Heart right ventricle (tissue), 16 donors: ENCODE measurements at regions not wholly inside any gene's neighbourhood (a gene's known extent, or its start where the extent isn't known, plus 50 kb on each side); places are given as distances from the start of the nearest gene placed in this dataset.

Experiments
- ATAC-seq, 8 donors: fragments of 200-7000 bp; cut with Tn5 transposase; one replicate each; pipeline ENCODE4 v1.9.1; 2020; ENCODE audit warnings: mild to moderate bottlenecking in 8 of 8, moderate library complexity in 8 of 8, moderate number of reproducible peaks in 1 of 8
- DNase-seq, 2 donors: peaks; one replicate each; pipeline ENCODE4 v3.0.0-alpha.2; 2020
- H3K27ac ChIP-seq, 10 donors: fragments of 200-600 bp; sonication (generic) in 2 of 10; one replicate each; pipeline versions ENCODE4 v1.5.0 to v1.8.0; 2020 to 2022; ENCODE audit warnings: mild to moderate bottlenecking in 3 of 10
- H3K27me3 ChIP-seq, 7 donors: fragments of 200-600 bp; one replicate each; pipeline ENCODE4 v1.8.0; 2021 to 2022; ENCODE audit warnings: mild to moderate bottlenecking in 2 of 7
- H3K36me3 ChIP-seq, 9 donors: fragments of 200-600 bp; sonication (generic) in 1 of 9; one replicate each; pipeline versions ENCODE4 v1.5.0 to v1.8.0; 2020 to 2022; ENCODE audit warnings: mild to moderate bottlenecking in 2 of 9
- H3K4me1 ChIP-seq, 9 donors: fragments of 200-600 bp; sonication (generic) in 1 of 9; one replicate each; pipeline versions ENCODE4 v1.5.0 to v1.8.0; 2020 to 2022; ENCODE audit warnings: mild to moderate bottlenecking in 4 of 9
- H3K4me3 ChIP-seq, 10 donors: fragments of 200-600 bp; sonication (generic) in 2 of 10; one replicate each; pipeline versions ENCODE4 v1.5.0 to v1.8.0; 2020 to 2022; ENCODE audit warnings: mild to moderate bottlenecking in 7 of 10, moderate library complexity in 2 of 10
- H3K9me3 ChIP-seq, 11 donors: fragments of 200-600 bp in 10 of 11; sonication (generic) in 2 of 11; one replicate each; pipeline versions ENCODE4 v1.5.0 to v1.8.0; 2013 to 2022; ENCODE audit warnings: mild to moderate bottlenecking in 2 of 11, control low read depth in 1 of 11, moderate library complexity in 1 of 11
- WGBS, 2 donors: extraction: QIAGEN DNeasy Blood & Tissue Kit; methylation state at CpG; one replicate each; pipeline ENCODE4 v1.1.7; 2013; ENCODE audit warnings: inconsistent platforms in 1 of 2; 5-methylcytosine and 5-hydroxymethylcytosine counted together
- intact Hi-C, 10 donors: fragments of 100-400 bp; cut with DNase I; formaldehyde crosslinking; loops; one replicate each; pipeline versions ENCODE4 v1.11.1 to v1.14.2; 2022
- TF ChIP-seq, protein P1 (sequence below), 9 donors: fragments of 200-600 bp; sonication (generic) in 2 of 9; IDR thresholded peaks; one replicate each; pipeline versions ENCODE4 v1.5.0 to v1.8.0; 2021 to 2022; ENCODE audit warnings: antibody characterized with exemption in 9 of 9, mild to moderate bottlenecking in 5 of 9, moderate library complexity in 1 of 9
- donor health status: Arrhythmogenic right ventricular cardiomyopathy.
- donor health status: ischemic (EF 13 %, LVEDD 7.1; RV severe dilation, severe dysfunction).
- donor health status: healthy with polysubstance abuse.
- donor health status: DM: no; HTN: yes; CAD: no.
- donor health status: DM: no; HTN: no; CAD: no.
- donor health status: ischemic (EF 25% LVEDD 6.9; RV normal size, moderate dysfunction).
- donor health status: ischemic (EF 25% LVEDD 5.7; RV mildly dilated, moderate dysfunction).
- donor health status: healthy.
- donor health status: DM: yes; HTN: yes; CAD: no.
- donor health status: Ischemic cardiomyopathy.
- donor health status: ischemic (EF 35%, LVEDD 5.7; RV mildly dilated, moderate dysfunction).
- donor health status: nonischemic (EF 11% LVEDD 7.7; RV severe dilation, severe dysfunction).
- donor health status: DM: yes; HTN: yes; CAD: no.
- donor health status: PGD.
- donor health status: ischemic (EF 29% LVEDD 5.4; RV normal size, mild dysfunction).
- donor health status: nonischemic (EF 23%, LVEDD 6.1; RV moderate dilation, normal function).

DNA sequence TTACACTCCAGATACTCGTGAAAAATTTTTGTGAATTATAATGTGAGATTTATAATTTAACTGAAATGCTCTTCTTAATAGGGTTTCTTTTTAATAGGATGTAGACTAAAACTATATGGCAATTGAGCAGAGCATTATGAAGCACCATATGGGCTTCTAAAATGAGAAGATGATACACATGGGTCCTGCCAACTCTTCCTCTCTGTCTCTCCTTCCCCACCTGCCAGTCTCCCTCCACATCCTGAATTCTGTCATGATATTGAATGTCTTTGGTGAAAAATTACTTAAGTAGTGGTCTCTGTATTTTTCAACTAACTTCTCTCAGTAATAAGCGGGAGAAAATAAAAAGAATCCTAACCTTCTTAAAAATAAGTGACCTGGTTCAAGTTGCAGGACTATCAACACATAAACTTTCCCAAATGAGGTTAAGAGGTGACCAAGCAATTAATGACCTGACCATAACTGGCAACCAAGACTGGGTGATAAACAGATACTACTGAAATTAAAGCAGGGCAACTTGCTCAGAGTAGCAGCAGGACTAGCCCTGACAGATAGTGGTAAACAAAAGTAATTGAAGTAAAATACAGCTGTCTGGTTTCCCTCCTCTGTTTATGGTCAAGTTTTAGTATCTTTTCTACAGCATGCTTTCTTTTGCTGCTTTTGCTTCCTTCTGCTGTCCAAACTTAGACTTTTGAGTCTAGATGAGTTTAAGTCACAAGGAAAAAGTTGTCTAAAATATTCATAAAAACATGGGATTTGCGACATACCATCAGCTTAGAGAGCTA is 117.1 kb upstream of the PDE1A start:
- intact Hi-C loops: loop anchor here in 1 of 10 donors (10.0 kb wide), 1 partner anchor 101 kb away; no protein-coding TSS in a partner anchor
- Histone ChIP-seq H3K27me3 (no peaks in the 10 kb centered on the region), H3K4me3 (no peak overlapping the region), H3K27ac (peak overlapping the region in 3 of 10 donors; percentile 2 to 25 (median 23)), H3K36me3 (no peaks in the 10 kb centered on the region), H3K4me1 (peaks cover 0 to 29% (median 25%) of the 10 kb centered on the region in 9 donors), H3K9me3 (no peaks in the 10 kb centered on the region)
- DNase-seq: no peak
- ATAC-seq: no peak
- TF ChIP-seq, protein P1, sequence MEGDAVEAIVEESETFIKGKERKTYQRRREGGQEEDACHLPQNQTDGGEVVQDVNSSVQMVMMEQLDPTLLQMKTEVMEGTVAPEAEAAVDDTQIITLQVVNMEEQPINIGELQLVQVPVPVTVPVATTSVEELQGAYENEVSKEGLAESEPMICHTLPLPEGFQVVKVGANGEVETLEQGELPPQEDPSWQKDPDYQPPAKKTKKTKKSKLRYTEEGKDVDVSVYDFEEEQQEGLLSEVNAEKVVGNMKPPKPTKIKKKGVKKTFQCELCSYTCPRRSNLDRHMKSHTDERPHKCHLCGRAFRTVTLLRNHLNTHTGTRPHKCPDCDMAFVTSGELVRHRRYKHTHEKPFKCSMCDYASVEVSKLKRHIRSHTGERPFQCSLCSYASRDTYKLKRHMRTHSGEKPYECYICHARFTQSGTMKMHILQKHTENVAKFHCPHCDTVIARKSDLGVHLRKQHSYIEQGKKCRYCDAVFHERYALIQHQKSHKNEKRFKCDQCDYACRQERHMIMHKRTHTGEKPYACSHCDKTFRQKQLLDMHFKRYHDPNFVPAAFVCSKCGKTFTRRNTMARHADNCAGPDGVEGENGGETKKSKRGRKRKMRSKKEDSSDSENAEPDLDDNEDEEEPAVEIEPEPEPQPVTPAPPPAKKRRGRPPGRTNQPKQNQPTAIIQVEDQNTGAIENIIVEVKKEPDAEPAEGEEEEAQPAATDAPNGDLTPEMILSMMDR (IDR thresholded peaks at IDR 0.05): no peak
- 94 to 97% methylated on average over 3 of the region's 3 CpGs for WGBS, 2 donors

DNA sequence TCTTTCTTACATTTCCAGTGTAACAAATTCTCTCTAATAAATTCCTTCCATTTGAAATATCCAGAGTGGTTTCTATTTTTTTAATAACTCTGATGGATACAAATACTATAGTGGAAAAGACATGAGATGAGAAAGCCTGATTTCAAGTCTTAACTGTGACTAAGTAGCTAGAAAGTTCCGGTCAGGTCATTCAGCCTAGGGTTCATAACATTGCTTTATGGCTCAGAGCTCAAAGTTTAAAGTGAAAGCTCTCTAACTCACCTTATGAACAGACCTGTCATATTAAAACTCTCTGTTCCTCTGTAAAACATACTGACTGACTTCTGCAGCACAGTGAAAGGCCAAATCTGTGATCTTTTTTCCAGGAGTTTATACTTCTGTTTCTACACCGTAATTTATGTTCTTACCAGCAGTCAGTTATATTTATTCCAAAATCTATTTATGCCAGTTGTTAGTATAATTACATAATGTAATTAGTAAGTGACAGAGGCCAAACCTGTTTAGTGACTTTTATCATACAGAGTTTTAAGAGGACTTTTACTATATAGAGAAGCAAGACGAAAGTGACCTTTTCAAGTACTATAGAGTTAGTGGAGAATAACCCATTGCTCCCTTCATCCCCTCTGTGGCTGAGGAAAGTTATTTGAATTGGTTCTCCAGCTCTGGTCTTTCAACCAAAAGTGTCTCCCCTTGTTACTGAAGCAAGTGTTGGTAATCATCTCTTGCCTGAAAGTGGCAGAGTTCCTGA is 118.8 kb upstream of the PDE1A start:
- WGBS, 2 donors: 74 to 82% methylated on average over 3 of the region's 3 CpGs
- no peak for DNase-seq
- Histone ChIP-seq H3K36me3 (no peaks in the 10 kb centered on the region), H3K27me3 (no peaks in the 10 kb centered on the region), H3K9me3 (no peaks in the 10 kb centered on the region), H3K4me1 (peaks cover 0 to 32% (median 22%) of the 10 kb centered on the region in 9 donors), H3K27ac (peak overlapping the region in 2 of 10 donors; percentile 4 to 51), H3K4me3 (no peak overlapping the region)
- intact Hi-C loops: loop anchor here in 1 of 10 donors (10.0 kb wide), 1 partner anchor 99 kb away; no protein-coding TSS in a partner anchor
- no peak for ATAC-seq
- TF ChIP-seq, protein P1 (IDR thresholded peaks at IDR 0.05): no peak

DNA sequence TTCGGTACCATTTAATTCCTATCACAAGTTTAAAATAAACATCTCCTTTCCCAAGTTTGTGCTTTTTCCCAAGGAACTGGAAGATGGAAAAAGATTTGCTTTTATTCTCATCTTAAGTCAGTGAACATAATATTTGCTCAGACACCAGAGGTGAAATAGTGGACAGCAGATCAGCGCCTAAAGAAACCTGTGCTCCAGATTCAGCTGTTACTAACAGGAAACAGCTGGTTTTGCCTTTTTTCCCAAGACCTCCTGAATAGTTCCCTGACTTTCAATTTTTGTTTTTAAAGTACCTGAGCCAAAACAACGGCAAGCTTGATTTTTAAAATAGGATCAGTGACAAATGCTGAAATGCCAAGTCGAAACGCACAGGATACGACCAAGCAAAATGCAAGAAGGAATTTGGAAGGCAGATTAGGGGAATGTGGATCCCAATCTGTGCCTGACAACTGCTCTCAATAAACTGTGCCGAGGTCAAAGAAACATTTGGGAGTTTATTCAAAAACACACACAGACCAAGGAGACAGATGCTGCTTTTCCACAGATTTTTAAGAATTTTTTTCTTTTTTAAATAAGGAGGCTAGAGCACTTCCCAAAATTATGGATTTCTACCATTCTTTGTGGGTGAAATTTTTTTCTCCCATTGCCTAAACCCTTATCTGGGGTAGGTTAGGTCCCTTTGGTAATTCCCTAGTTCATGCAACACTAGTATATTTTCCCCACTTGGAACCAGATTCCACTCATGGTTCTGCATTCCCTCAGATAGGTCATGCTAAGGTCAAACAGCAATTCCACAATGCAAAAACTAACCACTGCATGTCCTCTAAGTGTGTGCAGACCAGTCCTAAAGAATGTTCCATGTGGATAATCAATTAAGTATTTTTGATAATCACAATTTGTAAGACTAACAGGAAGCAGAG is 121.5 kb upstream of the PDE1A start:
- WGBS, 2 donors: 28 to 33% methylated on average over 7 of the region's 7 CpGs
- H3K4me1 ChIP-seq: peaks cover 0 to 32% (median 15%) of the 10 kb centered on the region in 9 donors
- H3K36me3 ChIP-seq: no peaks in the 10 kb centered on the region
- peak overlapping the region; percentile 6 to 68 (median 40) for H3K27ac ChIP-seq
- ATAC-seq (peak; percentile 41 to 64 (median 58)), DNase-seq (no peak)
- peak overlapping the region in 5 of 10 donors; percentile 3 to 23 (median 17) for H3K4me3 ChIP-seq
- TF ChIP-seq, protein P1 (IDR thresholded peaks at IDR 0.05): no peak
- intact Hi-C loops: loop anchor here in 1 of 10 donors (10.0 kb wide), 1 partner anchor 97 kb away; no protein-coding TSS in a partner anchor
- no peaks in the 10 kb centered on the region for H3K27me3 ChIP-seq
- H3K9me3 ChIP-seq: no peaks in the 10 kb centered on the region
